Astrocyte of the cerebellum (primary cell): ENCODE measurements at regions not wholly inside any gene's neighbourhood (a gene's known extent, or its start where the extent isn't known, plus 50 kb on each side); places are given as distances from the start of the nearest gene placed in this dataset.

Experiments used
- DNase-seq: peaks from one replicate; pipeline ENCODE4 v3.0.0-alpha.2; 2011; ENCODE audit warnings: low read depth
- H3K4me3 ChIP-seq: 2 replicates; pipeline ENCODE4 v1.5.1; 2011; ENCODE audit warnings: mild to moderate bottlenecking, low read depth, low read length, moderate library complexity
- CTCF ChIP-seq: IDR thresholded peaks from 2 replicates; pipeline ENCODE4 v1.5.1; 2012; ENCODE audit warnings: low read length, low read depth, moderate library complexity, mild to moderate bottlenecking; ENCODE audit errors: missing control alignments
- in situ Hi-C: cut with HindIII; loops from 2 replicates; pipeline ENCODE4 v1.10.0; 2017; ENCODE audit warnings: low sequenced_read_pairs

- TF ChIP-seq CTCF, result no peak
- DNase-seq, result no peak
- no peak overlapping the region for H3K4me3 ChIP-seq
- in situ Hi-C loops, result no loop called here
Observed at GRCh38 chr3:163817015-163817414, 1261.3 kb downstream of the SI start.

GRCh38 chr3:163813935-163814334 lies 1264.4 kb downstream of the SI start:
- no peak overlapping the region for H3K4me3 ChIP-seq
- in situ Hi-C loops, result no loop called here
- no peak for TF ChIP-seq CTCF
- no peak for DNase-seq

GRCh38 chr3:163812006-163812405 lies 1266.3 kb downstream of the SI start:
- DNase-seq, result no peak
- in situ Hi-C loops, result no loop called here
- H3K4me3 ChIP-seq, result no peak overlapping the region
- TF ChIP-seq CTCF, result no peak

GRCh38 chr3:163809540-163809993 lies 1268.7 kb downstream of the SI start:
- in situ Hi-C loops, result no loop called here
- TF ChIP-seq CTCF, result no peak
- no peak for DNase-seq
- no peak overlapping the region for H3K4me3 ChIP-seq

- no peak for TF ChIP-seq CTCF
Observed at GRCh38 chr3:163786416-163786815, 1291.9 kb downstream of the SI start.

GRCh38 chr3:163785693-163786092 lies 1292.6 kb downstream of the SI start:
- no peak for TF ChIP-seq CTCF
- in situ Hi-C loops, result loop anchor here (5.0 kb wide), 1 partner anchor 92 kb away; no protein-coding TSS in a partner anchor
- no peak for DNase-seq
- H3K4me3 ChIP-seq, result no peak overlapping the region

More at GRCh38 chr3:163786416-163786815, 1291.9 kb downstream of the SI start:
- in situ Hi-C loops, result loop anchor here (5.0 kb wide), 1 partner anchor 91 kb away; no protein-coding TSS in a partner anchor
- DNase-seq, result no peak
- no peak overlapping the region for H3K4me3 ChIP-seq
